Cardiac muscle cell (in vitro differentiated cells and primary cell): ENCODE measurements at regions not wholly inside any gene's neighbourhood (a gene's known extent, or its start where the extent isn't known, plus 50 kb on each side); places are given as distances from the start of the nearest gene placed in this dataset.
"Not testable (repeated sequence)": the region's sequence is repeated elsewhere in the genome, so short reads cannot be mapped to it uniquely, and the experiment has no call there.

Experiments
- DNase-seq, 2 donors: peaks; one replicate each; pipeline versions ENCODE4 v3.0.0 to v3.0.0-alpha.2; 2010 to 2017; ENCODE audit warnings: low read depth in 1 of 2, low spot score in 1 of 2
- H3K27ac ChIP-seq: fragments of 200-600 bp; sonication (generic); 2 replicates; pipeline ENCODE4 v1.5.1; 2016
- H3K27me3 ChIP-seq: fragments of 200-600 bp; sonication (generic); 2 replicates; pipeline ENCODE4 v1.6.0; 2016; ENCODE audit warnings: control low read depth
- H3K36me3 ChIP-seq: fragments of 200-600 bp; sonication (generic); 2 replicates; pipeline ENCODE4 v1.5.1; 2016; ENCODE audit warnings: control low read depth
- H3K4me1 ChIP-seq: fragments of 200-600 bp; sonication (generic); 2 replicates; pipeline ENCODE4 v1.8.1; 2017; ENCODE audit warnings: low read depth, mild to moderate bottlenecking, mixed run types
- H3K4me3 ChIP-seq: fragments of 200-600 bp; sonication (generic); 2 replicates; pipeline ENCODE4 v1.5.1; 2016; ENCODE audit warnings: mild to moderate bottlenecking
- H3K9me3 ChIP-seq: fragments of 200-600 bp; sonication (generic); 2 replicates; pipeline ENCODE4 v1.5.1; 2017; ENCODE audit warnings: low read depth, mild to moderate bottlenecking, control low read depth
- CTCF ChIP-seq: IDR thresholded peaks from 2 replicates; pipeline ENCODE4 v1.5.1; 2012; ENCODE audit warnings: low read depth, mild to moderate bottlenecking, low read length

GRCh38 chr2:44087036-44087713, 81.5 kb upstream of the PPM1B start:
- H3K9me3 ChIP-seq, result no peaks in the 10 kb centered on the region
- no peak overlapping the region for H3K27ac ChIP-seq
- H3K4me1 ChIP-seq, result no peaks in the 10 kb centered on the region
- H3K36me3 ChIP-seq, result no peaks in the 10 kb centered on the region
- DNase-seq, result peak; percentile 85 to 89
- peak; percentile 95 for TF ChIP-seq CTCF
- no peaks in the 10 kb centered on the region for H3K27me3 ChIP-seq
- H3K4me3 ChIP-seq, result peak overlapping the region; percentile 5

GRCh38 chr2:44087714-44088092, 81.0 kb upstream of the PPM1B start:
- Histone ChIP-seq H3K27me3 (no peaks in the 10 kb centered on the region), H3K4me3 (peak overlapping the region; percentile 5), H3K4me1 (no peaks in the 10 kb centered on the region), H3K27ac (no peak overlapping the region), H3K36me3 (no peaks in the 10 kb centered on the region), H3K9me3 (no peaks in the 10 kb centered on the region)
- TF ChIP-seq CTCF, result no peak
- no peak for DNase-seq

GRCh38 chr2:44092519-44092918, 76.2 kb upstream of the PPM1B start:
- not testable (repeated sequence) for H3K36me3 ChIP-seq, H3K4me3 ChIP-seq, H3K4me1 ChIP-seq, DNase-seq, H3K9me3 ChIP-seq, H3K27me3 ChIP-seq, H3K27ac ChIP-seq

GRCh38 chr2:44093970-44094369, 74.7 kb upstream of the PPM1B start:
- no peaks in the 10 kb centered on the region for H3K27me3 ChIP-seq
- no peaks in the 10 kb centered on the region for H3K9me3 ChIP-seq
- no peak overlapping the region for H3K27ac ChIP-seq
- no peak for DNase-seq
- H3K4me3 ChIP-seq, result no peak overlapping the region
- no peaks in the 10 kb centered on the region for H3K4me1 ChIP-seq
- no peaks in the 10 kb centered on the region for H3K36me3 ChIP-seq
- no peak for TF ChIP-seq CTCF

- no peaks in the 10 kb centered on the region for H3K27me3 ChIP-seq
- no peak overlapping the region for H3K4me3 ChIP-seq
- TF ChIP-seq CTCF, result no peak
- no peaks in the 10 kb centered on the region for H3K9me3 ChIP-seq
- H3K4me1 ChIP-seq, result no peaks in the 10 kb centered on the region
- no peaks in the 10 kb centered on the region for H3K36me3 ChIP-seq
- H3K27ac ChIP-seq, result no peak overlapping the region
- no peak for DNase-seq
These were observed 71.3 kb upstream of the PPM1B start for GRCh38 chr2:44097322-44097907.

- H3K9me3 ChIP-seq, result no peaks in the 10 kb centered on the region
These were observed 70.6 kb upstream of the PPM1B start for GRCh38 chr2:44098050-44098449.

More at GRCh38 chr2:44098050-44098449, 70.6 kb upstream of the PPM1B start:
- Histone ChIP-seq H3K27me3 (no peaks in the 10 kb centered on the region), H3K4me3 (no peak overlapping the region), H3K36me3 (no peaks in the 10 kb centered on the region), H3K27ac (no peak overlapping the region), H3K4me1 (no peaks in the 10 kb centered on the region)
- no peak for TF ChIP-seq CTCF
- no peak for DNase-seq
